Lower leg skin (tissue), 4 donors: ENCODE measurements at regions not wholly inside any gene's neighbourhood (a gene's known extent, or its start where the extent isn't known, plus 50 kb on each side); places are given as distances from the start of the nearest gene placed in this dataset.

Experiments used
- DNase-seq, 2 donors: peaks; one replicate each; pipeline ENCODE4 v3.0.0-alpha.2; 2019; ENCODE audit warnings: low spot score in 2 of 2
- H3K4me3 ChIP-seq: fragments of 200-600 bp; sonication (generic); 2 replicates; pipeline ENCODE4 v1.5.1; 2017; ENCODE audit warnings: mild to moderate bottlenecking, low read depth; ENCODE audit not compliant: poor library complexity, severe bottlenecking
- POLR2A ChIP-seq, 2 donors: fragments of 450-650 bp; IDR thresholded peaks; one replicate each; pipeline ENCODE4 v1.6.1; 2016 to 2017; ENCODE audit warnings: antibody characterized with exemption in 2 of 2, mild to moderate bottlenecking in 1 of 2, moderate library complexity in 1 of 2
- WGBS, 2 donors: methylation state at CpG; one replicate each; pipeline ENCODE4 v1.1.5; 2018; 5-methylcytosine and 5-hydroxymethylcytosine counted together
- intact Hi-C: fragments of 100-400 bp; cut with DNase I; formaldehyde crosslinking; loops from one replicate; pipeline ENCODE4 v1.15.0; 2023; ENCODE audit warnings: low total_unique reads
- TF ChIP-seq, protein P1 (sequence below), 3 donors: fragments of 450-650 bp; IDR thresholded peaks; one replicate each; pipeline ENCODE4 v1.5.1; 2016; ENCODE audit warnings: antibody characterized with exemption in 3 of 3, mild to moderate bottlenecking in 3 of 3, moderate library complexity in 2 of 3

DNA sequence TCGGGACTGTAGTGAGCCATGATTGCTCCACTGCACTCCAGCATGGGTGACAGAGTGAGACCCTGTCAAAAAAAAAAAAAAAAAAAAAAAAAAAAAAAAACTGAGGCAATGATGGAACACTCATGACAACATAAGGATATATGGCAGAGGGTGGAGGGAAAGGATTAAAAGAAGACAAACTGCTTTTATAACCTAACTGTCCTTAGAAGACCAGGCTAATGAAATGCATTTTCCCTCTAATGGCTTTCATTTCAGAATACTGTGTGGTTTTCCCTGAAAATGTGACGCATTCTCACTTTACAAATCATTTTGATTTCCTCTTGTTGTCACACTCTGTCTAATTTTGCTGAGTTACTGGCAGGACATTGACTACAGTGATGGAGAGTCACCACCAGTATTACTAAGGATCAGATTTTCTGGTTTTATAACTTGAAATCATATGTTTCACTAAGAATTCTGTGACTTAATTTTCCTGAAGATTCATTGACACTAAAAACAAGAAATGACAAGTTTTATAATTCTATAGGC lies 137.6 kb upstream of the SSTR1 start:
- DNase-seq: no peak
- intact Hi-C loops: no loop called here
- no peak overlapping the region for H3K4me3 ChIP-seq
- no peak for TF ChIP-seq POLR2A (IDR thresholded peaks at IDR 0.05)
- TF ChIP-seq, protein P1, sequence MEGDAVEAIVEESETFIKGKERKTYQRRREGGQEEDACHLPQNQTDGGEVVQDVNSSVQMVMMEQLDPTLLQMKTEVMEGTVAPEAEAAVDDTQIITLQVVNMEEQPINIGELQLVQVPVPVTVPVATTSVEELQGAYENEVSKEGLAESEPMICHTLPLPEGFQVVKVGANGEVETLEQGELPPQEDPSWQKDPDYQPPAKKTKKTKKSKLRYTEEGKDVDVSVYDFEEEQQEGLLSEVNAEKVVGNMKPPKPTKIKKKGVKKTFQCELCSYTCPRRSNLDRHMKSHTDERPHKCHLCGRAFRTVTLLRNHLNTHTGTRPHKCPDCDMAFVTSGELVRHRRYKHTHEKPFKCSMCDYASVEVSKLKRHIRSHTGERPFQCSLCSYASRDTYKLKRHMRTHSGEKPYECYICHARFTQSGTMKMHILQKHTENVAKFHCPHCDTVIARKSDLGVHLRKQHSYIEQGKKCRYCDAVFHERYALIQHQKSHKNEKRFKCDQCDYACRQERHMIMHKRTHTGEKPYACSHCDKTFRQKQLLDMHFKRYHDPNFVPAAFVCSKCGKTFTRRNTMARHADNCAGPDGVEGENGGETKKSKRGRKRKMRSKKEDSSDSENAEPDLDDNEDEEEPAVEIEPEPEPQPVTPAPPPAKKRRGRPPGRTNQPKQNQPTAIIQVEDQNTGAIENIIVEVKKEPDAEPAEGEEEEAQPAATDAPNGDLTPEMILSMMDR (IDR thresholded peaks at IDR 0.05): no peak
- 84 to 90% methylated on average over 2 of the region's 2 CpGs for WGBS, 2 donors

DNA sequence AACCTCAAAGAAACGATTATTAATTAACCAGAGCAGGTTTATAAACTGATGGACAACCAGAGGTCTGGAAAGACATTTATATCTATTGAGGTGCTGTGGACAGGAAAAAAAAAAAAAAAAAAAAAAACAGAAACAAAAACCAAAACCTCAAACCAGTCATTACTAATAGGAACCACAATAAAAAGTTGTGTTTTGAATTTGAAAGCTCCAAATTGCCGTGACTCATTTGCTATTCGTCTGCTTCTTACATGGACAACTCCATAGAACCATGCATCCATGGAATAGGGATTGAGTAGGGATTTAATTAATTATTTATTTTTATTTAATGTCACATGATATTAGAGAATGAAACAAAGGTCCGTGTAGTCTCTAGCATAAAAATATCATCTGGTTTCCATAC lies 134.1 kb upstream of the SSTR1 start:
- 71 to 73% methylated on average over 4 of the region's 4 CpGs for WGBS, 2 donors
- intact Hi-C loops: no loop called here
- TF ChIP-seq, protein P1 (IDR thresholded peaks at IDR 0.05): no peak
- no peak for TF ChIP-seq POLR2A (IDR thresholded peaks at IDR 0.05)
- DNase-seq: no peak
- no peak overlapping the region for H3K4me3 ChIP-seq

DNA sequence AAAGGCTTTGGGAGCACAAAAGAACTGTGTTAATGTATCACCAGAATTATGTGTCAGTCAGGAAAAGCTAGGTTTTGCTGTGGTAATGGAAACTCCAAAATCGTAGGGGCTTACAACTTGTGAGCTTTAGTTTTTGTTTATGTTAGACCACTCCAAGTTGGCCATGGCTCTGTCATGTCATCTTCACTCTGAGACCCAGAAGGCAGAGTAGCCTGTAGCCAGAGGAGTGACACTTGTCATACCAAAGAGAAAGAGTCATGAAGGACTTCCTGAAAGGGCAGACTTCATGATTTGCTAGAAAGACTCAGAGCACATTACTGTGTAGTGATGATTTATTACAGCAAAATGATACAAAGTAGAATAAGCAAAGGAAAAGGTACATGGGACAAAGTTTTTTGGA lies 133.6 kb upstream of the SSTR1 start:
- no peak for DNase-seq
- no peak overlapping the region for H3K4me3 ChIP-seq
- TF ChIP-seq POLR2A (IDR thresholded peaks at IDR 0.05): no peak
- TF ChIP-seq, protein P1 (IDR thresholded peaks at IDR 0.05): no peak
- 49 to 71% methylated on average over 1 of the region's 1 CpG for WGBS, 2 donors
- intact Hi-C loops: no loop called here

DNA sequence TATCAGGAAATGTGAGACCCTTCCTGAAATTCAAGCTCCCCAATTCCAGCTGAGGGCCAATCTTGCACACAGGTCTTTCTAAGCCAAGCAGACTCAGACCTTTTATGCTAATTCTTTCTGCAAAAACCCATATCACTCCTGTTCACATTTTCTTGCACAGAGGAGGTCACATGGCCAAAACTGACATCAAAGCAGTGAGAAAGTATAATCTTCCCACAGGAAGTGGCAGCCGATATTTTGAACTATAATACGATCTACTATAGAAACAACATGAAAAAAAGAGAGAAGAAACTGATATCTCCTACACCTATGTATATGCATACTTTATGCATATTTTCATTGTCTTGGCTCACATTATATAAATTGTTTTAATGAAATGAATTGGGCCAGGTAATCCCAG lies 132.9 kb upstream of the SSTR1 start:
- DNase-seq: no peak
- TF ChIP-seq, protein P1 (IDR thresholded peaks at IDR 0.05): no peak
- no peak for TF ChIP-seq POLR2A (IDR thresholded peaks at IDR 0.05)
- intact Hi-C loops: no loop called here
- WGBS, 2 donors: 75 to 76% methylated on average over 2 of the region's 2 CpGs
- no peak overlapping the region for H3K4me3 ChIP-seq

DNA sequence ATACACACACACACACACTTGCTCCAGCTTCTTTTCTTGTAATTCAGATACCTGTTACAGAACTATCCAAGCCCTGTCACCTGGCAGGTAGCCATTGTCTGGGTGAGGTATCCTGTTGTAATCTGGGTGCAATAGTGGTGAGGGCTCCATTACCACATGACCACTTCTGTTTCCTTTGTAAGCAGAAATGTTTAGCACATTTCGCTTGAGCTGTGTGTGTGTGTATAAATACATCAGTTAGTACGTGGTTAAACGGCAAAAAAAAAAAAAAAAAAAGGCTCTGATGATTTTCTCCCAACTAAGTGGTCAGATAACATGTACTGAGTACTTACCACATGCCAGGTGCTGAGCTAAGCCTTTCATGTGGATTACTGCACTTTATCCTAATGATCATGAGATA lies 129.3 kb upstream of the SSTR1 start:
- no peak overlapping the region for H3K4me3 ChIP-seq
- TF ChIP-seq POLR2A (IDR thresholded peaks at IDR 0.05): no peak
- TF ChIP-seq, protein P1 (IDR thresholded peaks at IDR 0.05): no peak
- 68 to 77% methylated on average over 3 of the region's 3 CpGs for WGBS, 2 donors
- DNase-seq: no peak
- intact Hi-C loops: no loop called here

DNA sequence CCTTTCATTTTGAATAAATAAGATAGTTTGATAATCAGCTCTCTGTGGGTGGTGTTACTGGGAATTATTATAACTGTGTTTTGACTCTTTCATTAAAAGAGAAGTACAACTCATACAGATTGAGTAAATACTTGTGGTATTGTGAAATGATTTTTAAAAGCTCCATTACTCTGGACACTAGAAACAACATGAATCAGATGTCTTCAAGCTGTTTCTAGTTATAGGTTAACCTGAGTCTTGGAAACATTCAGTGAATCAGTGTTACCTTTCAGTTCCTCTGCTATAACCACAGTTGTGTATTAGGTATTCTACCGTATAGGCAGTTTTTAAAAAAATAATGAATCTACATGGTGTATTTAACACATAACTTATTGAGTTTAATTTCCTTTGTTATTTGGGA lies 128.4 kb upstream of the SSTR1 start:
- no peak for TF ChIP-seq POLR2A (IDR thresholded peaks at IDR 0.05)
- TF ChIP-seq, protein P1 (IDR thresholded peaks at IDR 0.05): no peak
- 64 to 74% methylated on average over 1 of the region's 1 CpG for WGBS, 2 donors

More for the DNA sequence above, 128.4 kb upstream of the SSTR1 start:
- DNase-seq: no peak
- intact Hi-C loops: no loop called here
- H3K4me3 ChIP-seq: no peak overlapping the region
